ENCODE measurements at regions not wholly inside any gene's neighbourhood (a gene's known extent, or its start where the extent isn't known, plus 50 kb on each side); places are given as distances from the start of the nearest gene placed in this dataset.

- no peak for TF ChIP-seq EP300 (IDR thresholded peaks at IDR 0.05)
- no peak for TF ChIP-seq POLR2A (IDR thresholded peaks at IDR 0.05)
- TF ChIP-seq CTCF (IDR thresholded peaks at IDR 0.05) = no peak
- intact Hi-C loops (cut with DNase I) = no loop called here
Measured at GRCh38 chr2:57881998-57882888, 164.4 kb upstream of the VRK2 start.

GRCh38 chr2:57882895-57883515 lies 163.6 kb upstream of the VRK2 start:
- Histone ChIP-seq H3K4me1 (ENCODE audit: insufficient read depth) (no peaks in the 10 kb centered on the region), H3K9me3 (no peaks in the 10 kb centered on the region), H3K4me3 (no peak overlapping the region), H3K27me3 (no peaks in the 10 kb centered on the region), H3K27ac (no peak overlapping the region), H3K36me3 (no peaks in the 10 kb centered on the region)
- intact Hi-C loops (cut with DNase I) = no loop called here
- TF ChIP-seq CTCF (IDR thresholded peaks at IDR 0.05) (no peak), EP300 (IDR thresholded peaks at IDR 0.05) (no peak), POLR2A (IDR thresholded peaks at IDR 0.05) (no peak)
- 44 to 49% (median 49%) methylated on average over 5 of the region's 5 CpGs for WGBS, 3 donors
- DNase-seq = peak in 1 of 5 donors; percentile 14

More at GRCh38 chr2:57881998-57882888, 164.4 kb upstream of the VRK2 start:
- no peak for DNase-seq
- Histone ChIP-seq H3K9me3 (no peaks in the 10 kb centered on the region), H3K4me1 (ENCODE audit: insufficient read depth) (no peaks in the 10 kb centered on the region), H3K27me3 (no peaks in the 10 kb centered on the region), H3K4me3 (no peak overlapping the region), H3K27ac (no peak overlapping the region), H3K36me3 (no peaks in the 10 kb centered on the region)
- WGBS, 3 donors = 52 to 58% (median 56%) methylated on average over 8 of the region's 8 CpGs

GRCh38 chr2:57884281-57884680 lies 162.3 kb upstream of the VRK2 start:
- intact Hi-C loops (cut with DNase I) = no loop called here
- Histone ChIP-seq H3K27me3 (no peaks in the 10 kb centered on the region), H3K9me3 (no peaks in the 10 kb centered on the region), H3K4me3 (no peak overlapping the region), H3K36me3 (no peaks in the 10 kb centered on the region), H3K27ac (no peak overlapping the region), H3K4me1 (ENCODE audit: insufficient read depth) (no peaks in the 10 kb centered on the region)
- TF ChIP-seq CTCF (IDR thresholded peaks at IDR 0.05) (no peak), EP300 (IDR thresholded peaks at IDR 0.05) (no peak), POLR2A (IDR thresholded peaks at IDR 0.05) (no peak)
- DNase-seq = no peak
- WGBS, 3 donors = 81 to 87% (median 83%) methylated on average over 1 of the region's 1 CpG

GRCh38 chr2:57885742-57886141 lies 160.9 kb upstream of the VRK2 start:
- no peak overlapping the region for H3K4me3 ChIP-seq
- no peaks in the 10 kb centered on the region for H3K9me3 ChIP-seq
- no peak overlapping the region for H3K27ac ChIP-seq
- H3K27me3 ChIP-seq = no peaks in the 10 kb centered on the region
- no peak for DNase-seq
- no peaks in the 10 kb centered on the region for H3K4me1 ChIP-seq (ENCODE audit: insufficient read depth)
- intact Hi-C loops (cut with DNase I) = no loop called here
- no peaks in the 10 kb centered on the region for H3K36me3 ChIP-seq
- TF ChIP-seq CTCF (IDR thresholded peaks at IDR 0.05) = no peak
- TF ChIP-seq POLR2A (IDR thresholded peaks at IDR 0.05) = no peak
- TF ChIP-seq EP300 (IDR thresholded peaks at IDR 0.05) = no peak

All from ovary (tissue), 7 donors.